ENCODE measurements at regions not wholly inside any gene's neighbourhood (a gene's known extent, or its start where the extent isn't known, plus 50 kb on each side); places are given as distances from the start of the nearest gene placed in this dataset.
A peak's percentile ranks its signal among the peaks of the same experiment; 100 is the strongest.

DNA sequence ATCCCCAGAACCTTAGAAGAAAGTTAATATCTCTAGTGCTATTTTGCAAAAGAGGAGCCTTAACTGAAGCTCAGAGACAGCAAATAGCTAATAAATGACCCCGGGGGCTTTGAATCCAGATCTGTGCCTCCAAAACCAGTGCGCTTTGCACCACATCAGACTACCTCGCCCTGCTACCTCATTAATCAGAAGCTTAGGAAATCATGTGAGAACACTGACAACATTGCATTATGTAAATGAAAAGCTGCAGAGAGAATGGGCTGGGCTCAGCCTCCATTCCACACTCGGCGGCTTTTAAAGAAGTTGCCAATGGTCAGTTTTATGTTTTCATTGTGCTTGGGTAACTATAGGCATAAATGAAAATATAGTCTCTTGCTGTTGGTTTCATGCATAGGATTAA is 54.0 kb upstream of the STMND1 start:
- Histone ChIP-seq H3K36me3 (ENCODE audit: insufficient read depth, low read length) (no peaks in the 10 kb centered on the region), H3K27me3 (ENCODE audit: control insufficient read depth in 1 of 2, insufficient read depth in 2 of 2, low read length in 2 of 2) (no peaks in the 10 kb centered on the region), H3K9me3 (ENCODE audit: low read length) (no peaks in the 10 kb centered on the region), H3K9ac (ENCODE audit: low read length) (no peak overlapping the region), H3K4me1 (ENCODE audit: insufficient read depth, low read length) (peaks cover 6% of the 10 kb centered on the region), H3K27ac (ENCODE audit: low read depth, low read length) (no peak overlapping the region), H3K4me3 (ENCODE audit: low read depth in 1 of 2, low read length in 2 of 2) (no peak overlapping the region)

GRCh38 chr6:17045581-17046322 is 56.1 kb upstream of the STMND1 start:
- H3K36me3 ChIP-seq (ENCODE audit: insufficient read depth, low read length), result no peaks in the 10 kb centered on the region
- H3K4me3 ChIP-seq (ENCODE audit: low read depth in 1 of 2, low read length in 2 of 2), result no peak overlapping the region
- no peaks in the 10 kb centered on the region for H3K9me3 ChIP-seq (ENCODE audit: low read length)
- no peak overlapping the region for H3K9ac ChIP-seq (ENCODE audit: low read length)
- peaks cover 11% of the 10 kb centered on the region for H3K4me1 ChIP-seq (ENCODE audit: insufficient read depth, low read length)
- no peaks in the 10 kb centered on the region for H3K27me3 ChIP-seq (ENCODE audit: control insufficient read depth in 1 of 2, insufficient read depth in 2 of 2, low read length in 2 of 2)
- no peak overlapping the region for H3K27ac ChIP-seq (ENCODE audit: low read depth, low read length)

DNA sequence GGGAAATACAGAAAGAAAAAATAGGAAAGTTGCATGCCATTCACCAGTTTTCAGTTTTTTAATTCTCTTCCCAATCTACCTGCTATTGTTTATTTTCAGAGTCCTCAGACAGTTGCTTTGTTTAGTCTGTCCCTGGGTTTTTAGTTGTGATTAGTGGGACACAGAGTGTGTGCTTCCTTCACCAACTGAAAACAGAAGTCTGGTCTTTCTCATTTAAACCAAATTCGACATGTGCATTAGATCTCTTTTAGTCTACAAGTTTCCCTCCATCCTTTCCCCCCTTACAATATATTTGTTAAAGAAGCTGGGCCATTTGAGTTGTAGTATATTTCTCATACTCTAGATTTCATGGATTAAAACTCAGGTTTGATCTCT is 58.7 kb upstream of the STMND1 start:
- peaks cover 11% of the 10 kb centered on the region for H3K4me1 ChIP-seq (ENCODE audit: insufficient read depth, low read length)
- no peaks in the 10 kb centered on the region for H3K36me3 ChIP-seq (ENCODE audit: insufficient read depth, low read length)
- H3K27me3 ChIP-seq (ENCODE audit: control insufficient read depth in 1 of 2, insufficient read depth in 2 of 2, low read length in 2 of 2), result no peaks in the 10 kb centered on the region
- no peaks in the 10 kb centered on the region for H3K9me3 ChIP-seq (ENCODE audit: low read length)
- peak overlapping the region in 1 of 2 donors; percentile 2 for H3K4me3 ChIP-seq (ENCODE audit: low read depth in 1 of 2, low read length in 2 of 2)
- no peak overlapping the region for H3K27ac ChIP-seq (ENCODE audit: low read depth, low read length)
- no peak overlapping the region for H3K9ac ChIP-seq (ENCODE audit: low read length)

DNA sequence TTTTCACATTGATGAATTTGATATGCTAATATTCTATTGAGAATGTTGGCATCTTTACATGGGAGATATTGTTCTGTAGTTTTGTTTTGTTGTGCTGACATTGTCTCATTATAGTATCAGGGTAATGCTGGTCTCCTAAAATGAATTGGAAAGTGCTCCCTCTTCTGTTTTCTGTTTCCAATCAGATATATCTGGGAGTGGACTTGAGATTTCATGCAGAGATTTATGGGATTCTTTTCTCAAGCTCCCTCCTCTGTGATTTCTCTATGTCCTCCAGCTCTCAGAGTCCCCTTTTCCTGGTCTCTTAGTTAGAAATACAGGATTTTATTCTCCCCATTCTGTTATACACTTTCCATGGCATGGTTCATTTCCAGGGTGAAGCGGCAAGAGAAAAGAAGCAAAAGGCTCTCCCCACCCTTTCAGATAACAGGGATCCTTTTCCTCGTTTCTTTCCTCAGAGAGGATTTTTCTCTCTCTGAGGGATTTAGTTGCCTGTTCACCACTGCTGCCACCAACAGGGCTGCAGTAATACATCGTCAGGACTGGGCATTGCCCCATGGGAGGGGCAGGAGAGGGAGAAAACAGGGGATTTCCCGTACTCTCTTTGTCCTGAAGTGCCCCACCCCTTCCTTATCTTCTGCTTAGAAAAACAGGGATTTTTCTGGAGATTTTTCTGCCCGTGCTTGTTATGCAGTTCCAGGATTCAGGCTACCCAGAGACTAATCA is 59.3 kb upstream of the STMND1 start:
- Histone ChIP-seq H3K27me3 (ENCODE audit: control insufficient read depth in 1 of 2, insufficient read depth in 2 of 2, low read length in 2 of 2) (no peaks in the 10 kb centered on the region), H3K9me3 (ENCODE audit: low read length) (no peaks in the 10 kb centered on the region), H3K27ac (ENCODE audit: low read depth, low read length) (no peak overlapping the region), H3K4me1 (ENCODE audit: insufficient read depth, low read length) (peaks cover 11% of the 10 kb centered on the region), H3K9ac (ENCODE audit: low read length) (peak overlapping the region; percentile 12), H3K4me3 (ENCODE audit: low read depth in 1 of 2, low read length in 2 of 2) (peak overlapping the region in 1 of 2 donors; percentile 2), H3K36me3 (ENCODE audit: insufficient read depth, low read length) (no peaks in the 10 kb centered on the region)

DNA sequence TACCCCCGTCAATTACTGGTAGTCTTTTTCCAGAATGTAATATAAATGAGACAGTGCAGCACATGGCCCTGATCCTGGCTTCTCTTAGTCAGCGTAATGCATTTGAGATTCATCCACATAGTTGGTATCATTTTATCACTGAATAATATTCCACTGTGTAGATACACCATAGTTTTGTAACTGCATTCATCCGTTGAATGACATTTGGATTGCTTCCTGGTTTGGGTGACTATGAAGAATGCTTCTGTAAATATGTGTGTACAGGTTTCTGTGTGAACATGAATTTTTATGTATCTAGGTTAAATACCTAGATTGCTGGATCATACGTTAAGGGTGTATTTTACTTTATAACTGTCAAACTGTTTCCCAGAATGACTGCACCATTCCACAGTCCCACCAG is 62.6 kb upstream of the STMND1 start:
- no peak overlapping the region for H3K9ac ChIP-seq (ENCODE audit: low read length)
- H3K36me3 ChIP-seq (ENCODE audit: insufficient read depth, low read length), result no peaks in the 10 kb centered on the region
- H3K4me3 ChIP-seq (ENCODE audit: low read depth in 1 of 2, low read length in 2 of 2), result no peak overlapping the region
- H3K9me3 ChIP-seq (ENCODE audit: low read length), result no peaks in the 10 kb centered on the region
- peaks cover 5% of the 10 kb centered on the region for H3K4me1 ChIP-seq (ENCODE audit: insufficient read depth, low read length)
- no peak overlapping the region for H3K27ac ChIP-seq (ENCODE audit: low read depth, low read length)
- H3K27me3 ChIP-seq (ENCODE audit: control insufficient read depth in 1 of 2, insufficient read depth in 2 of 2, low read length in 2 of 2), result no peaks in the 10 kb centered on the region

DNA sequence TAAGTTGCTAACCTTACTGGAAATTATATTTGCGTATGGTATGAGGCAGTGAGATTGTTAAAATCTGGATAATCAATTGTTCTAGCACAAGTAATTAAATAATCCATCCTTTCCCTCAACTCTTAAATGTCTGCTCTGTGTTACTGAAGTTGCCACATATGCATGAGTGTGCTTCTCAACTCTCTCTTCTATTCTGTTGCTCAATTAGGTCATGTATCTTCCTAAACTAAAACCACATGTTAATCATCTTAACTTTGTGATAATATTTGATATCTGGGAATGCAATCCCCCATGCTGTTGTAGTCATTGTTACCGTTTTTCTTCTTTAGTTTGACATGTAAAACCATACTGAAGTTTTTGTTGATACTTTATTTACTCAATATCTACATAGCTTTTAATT is 63.5 kb upstream of the STMND1 start:
- H3K9me3 ChIP-seq (ENCODE audit: low read length), result no peaks in the 10 kb centered on the region
- no peaks in the 10 kb centered on the region for H3K36me3 ChIP-seq (ENCODE audit: insufficient read depth, low read length)
- peaks cover 9% of the 10 kb centered on the region for H3K4me1 ChIP-seq (ENCODE audit: insufficient read depth, low read length)
- H3K27ac ChIP-seq (ENCODE audit: low read depth, low read length), result no peak overlapping the region
- H3K4me3 ChIP-seq (ENCODE audit: low read depth in 1 of 2, low read length in 2 of 2), result no peak overlapping the region
- no peaks in the 10 kb centered on the region for H3K27me3 ChIP-seq (ENCODE audit: control insufficient read depth in 1 of 2, insufficient read depth in 2 of 2, low read length in 2 of 2)
- no peak overlapping the region for H3K9ac ChIP-seq (ENCODE audit: low read length)

DNA sequence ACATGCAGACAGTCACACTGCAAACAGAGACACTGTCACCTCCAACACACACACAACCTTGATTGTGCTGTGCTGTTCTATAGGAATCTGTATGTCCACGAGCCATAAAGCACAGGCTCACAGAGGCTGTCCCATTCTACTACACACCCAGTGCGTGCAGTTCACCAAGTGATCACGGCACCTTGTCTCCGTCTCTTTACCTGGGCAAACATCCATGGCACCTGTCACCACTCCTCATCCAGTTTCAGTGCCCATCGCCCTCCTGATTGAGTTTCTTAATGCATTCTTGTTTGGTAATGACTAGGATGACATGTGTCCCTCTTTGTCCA is 65.8 kb upstream of the STMND1 start:
- no peaks in the 10 kb centered on the region for H3K36me3 ChIP-seq (ENCODE audit: insufficient read depth, low read length)
- H3K9me3 ChIP-seq (ENCODE audit: low read length), result no peaks in the 10 kb centered on the region
- H3K9ac ChIP-seq (ENCODE audit: low read length), result no peak overlapping the region
- no peak overlapping the region for H3K4me3 ChIP-seq (ENCODE audit: low read depth in 1 of 2, low read length in 2 of 2)
- H3K27me3 ChIP-seq (ENCODE audit: control insufficient read depth in 1 of 2, insufficient read depth in 2 of 2, low read length in 2 of 2), result no peaks in the 10 kb centered on the region
- H3K27ac ChIP-seq (ENCODE audit: low read depth, low read length), result no peak overlapping the region
- H3K4me1 ChIP-seq (ENCODE audit: insufficient read depth, low read length), result peaks cover 14% of the 10 kb centered on the region

DNA sequence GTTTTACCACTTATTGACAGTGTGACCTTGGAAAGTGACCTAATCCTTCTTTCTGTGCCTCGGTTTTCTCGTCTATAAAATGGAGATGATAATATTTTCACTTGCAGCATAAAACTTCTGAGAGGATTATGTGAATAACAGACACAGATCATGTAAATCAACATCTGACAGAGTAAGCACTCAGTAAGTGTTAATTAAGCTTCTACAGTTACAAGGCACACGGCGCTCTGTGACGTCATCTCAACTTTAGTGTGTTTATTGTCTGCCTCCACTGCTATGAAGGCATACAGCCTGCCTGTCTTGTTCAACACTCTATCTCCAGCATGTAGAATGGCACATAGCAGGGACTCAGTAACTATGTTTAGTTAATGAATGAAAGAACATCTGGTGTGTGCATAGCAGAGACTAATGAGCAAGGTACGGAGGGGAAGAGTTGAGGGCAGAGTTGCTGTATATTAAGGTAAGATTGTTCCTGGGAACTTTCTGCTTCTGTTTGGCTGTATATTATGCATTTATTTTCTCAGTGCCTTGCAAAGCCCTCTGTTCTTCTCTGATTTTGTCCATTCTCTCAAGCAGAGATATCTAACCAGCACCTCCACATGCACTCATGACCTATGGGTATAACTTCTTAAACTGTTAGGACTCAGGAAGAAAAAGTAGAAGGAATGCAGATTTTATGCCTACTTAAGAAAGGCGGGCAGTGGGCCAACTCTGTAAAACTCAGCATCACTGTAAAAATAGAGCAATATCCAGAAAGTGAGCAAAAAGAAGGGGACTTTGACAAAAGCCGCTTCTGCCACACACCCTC is 66.4 kb upstream of the STMND1 start:
- Histone ChIP-seq H3K9ac (ENCODE audit: low read length) (no peak overlapping the region), H3K4me3 (ENCODE audit: low read depth in 1 of 2, low read length in 2 of 2) (no peak overlapping the region), H3K9me3 (ENCODE audit: low read length) (no peaks in the 10 kb centered on the region), H3K27ac (ENCODE audit: low read depth, low read length) (no peak overlapping the region), H3K27me3 (ENCODE audit: control insufficient read depth in 1 of 2, insufficient read depth in 2 of 2, low read length in 2 of 2) (no peaks in the 10 kb centered on the region), H3K4me1 (ENCODE audit: insufficient read depth, low read length) (peaks cover 14% of the 10 kb centered on the region), H3K36me3 (ENCODE audit: insufficient read depth, low read length) (no peaks in the 10 kb centered on the region)

DNA sequence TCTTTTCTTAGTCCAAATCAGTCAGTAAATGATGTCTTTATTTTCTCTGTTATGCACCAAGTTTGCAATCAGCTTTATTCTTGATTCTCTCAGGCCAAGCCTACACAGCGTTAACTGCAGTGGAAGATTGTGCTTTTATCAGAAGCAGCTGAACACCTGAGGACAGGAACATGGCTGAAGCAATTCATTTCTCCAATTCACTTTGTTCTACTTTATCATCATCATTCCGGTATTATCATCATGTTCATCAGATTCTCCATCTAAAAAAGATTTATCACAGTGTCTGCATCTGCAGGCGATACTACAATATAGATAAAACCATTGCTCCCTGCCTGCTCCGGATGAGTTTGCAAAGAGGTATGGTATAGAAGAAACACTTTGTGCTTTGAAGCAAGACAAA is 68.1 kb upstream of the STMND1 start:
- Histone ChIP-seq H3K27ac (ENCODE audit: low read depth, low read length) (no peak overlapping the region), H3K4me3 (ENCODE audit: low read depth in 1 of 2, low read length in 2 of 2) (peak overlapping the region in 1 of 2 donors; percentile 25), H3K27me3 (ENCODE audit: control insufficient read depth in 1 of 2, insufficient read depth in 2 of 2, low read length in 2 of 2) (no peaks in the 10 kb centered on the region), H3K9me3 (ENCODE audit: low read length) (no peaks in the 10 kb centered on the region), H3K36me3 (ENCODE audit: insufficient read depth, low read length) (no peaks in the 10 kb centered on the region), H3K4me1 (ENCODE audit: insufficient read depth, low read length) (peaks cover 14% of the 10 kb centered on the region), H3K9ac (ENCODE audit: low read length) (no peak overlapping the region)

DNA sequence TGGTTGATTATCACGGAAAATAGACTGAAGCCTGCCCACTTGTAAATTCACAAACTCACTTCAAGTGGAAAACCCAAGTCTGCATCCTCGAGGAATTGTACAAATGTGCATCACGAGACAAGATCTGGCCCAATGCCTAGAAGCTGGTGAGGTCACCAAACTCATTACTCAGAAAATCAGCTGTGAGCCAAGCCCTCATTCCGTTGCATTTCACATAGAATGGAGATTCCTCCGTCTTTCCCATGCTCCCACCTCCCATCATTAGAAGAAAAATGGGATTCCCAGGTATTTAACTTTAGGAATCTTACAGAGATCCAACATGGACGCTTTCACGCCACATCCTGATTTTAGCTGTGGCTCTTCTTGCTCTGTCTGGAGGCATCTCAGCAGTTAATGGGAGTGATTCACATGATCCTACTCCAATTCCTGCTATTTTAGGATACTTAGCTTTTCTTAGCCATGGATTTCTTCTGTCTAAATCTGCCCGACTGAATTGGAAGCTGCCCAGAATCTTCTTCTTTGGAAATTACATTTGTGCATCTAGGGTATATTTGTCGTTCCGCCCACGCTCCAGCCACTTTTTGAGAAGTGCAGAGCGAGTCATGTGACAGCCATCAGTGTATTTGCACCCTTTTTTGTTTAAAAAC is 68.7 kb upstream of the STMND1 start:
- Histone ChIP-seq H3K4me3 (ENCODE audit: low read depth in 1 of 2, low read length in 2 of 2) (peak overlapping the region in 1 of 2 donors; percentile 25), H3K27ac (ENCODE audit: low read depth, low read length) (peak overlapping the region; percentile 53), H3K9ac (ENCODE audit: low read length) (no peak overlapping the region)

DNA sequence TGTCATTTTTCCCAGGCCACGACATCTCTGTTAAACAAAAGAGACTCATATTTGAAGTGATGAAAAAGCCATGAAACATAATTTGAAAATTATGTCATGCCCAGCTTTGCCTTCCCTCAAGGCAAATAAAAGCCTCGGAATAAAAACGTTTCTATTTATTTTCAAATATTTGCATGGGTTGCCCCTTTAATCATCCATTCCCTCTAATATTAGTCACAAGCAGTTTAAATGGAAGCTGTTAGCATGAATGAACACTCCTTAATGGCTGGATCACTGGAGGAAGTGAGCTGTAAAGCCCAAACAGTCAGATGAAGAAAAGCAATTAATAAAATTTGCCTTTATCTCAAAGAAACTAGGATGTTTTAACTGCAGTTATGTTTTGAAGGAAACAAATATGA is 69.3 kb upstream of the STMND1 start:
- Histone ChIP-seq H3K9me3 (ENCODE audit: low read length) (no peaks in the 10 kb centered on the region), H3K27me3 (ENCODE audit: control insufficient read depth in 1 of 2, insufficient read depth in 2 of 2, low read length in 2 of 2) (no peaks in the 10 kb centered on the region), H3K27ac (ENCODE audit: low read depth, low read length) (peak overlapping the region; percentile 53), H3K9ac (ENCODE audit: low read length) (no peak overlapping the region), H3K36me3 (ENCODE audit: insufficient read depth, low read length) (no peaks in the 10 kb centered on the region), H3K4me1 (ENCODE audit: insufficient read depth, low read length) (peaks cover 14% of the 10 kb centered on the region), H3K4me3 (ENCODE audit: low read depth in 1 of 2, low read length in 2 of 2) (no peak overlapping the region)

More for the DNA sequence above, 68.7 kb upstream of the STMND1 start:
- H3K9me3 ChIP-seq (ENCODE audit: low read length), result no peaks in the 10 kb centered on the region
- H3K27me3 ChIP-seq (ENCODE audit: control insufficient read depth in 1 of 2, insufficient read depth in 2 of 2, low read length in 2 of 2), result no peaks in the 10 kb centered on the region
- peaks cover 14% of the 10 kb centered on the region for H3K4me1 ChIP-seq (ENCODE audit: insufficient read depth, low read length)
- no peaks in the 10 kb centered on the region for H3K36me3 ChIP-seq (ENCODE audit: insufficient read depth, low read length)

Measured in muscle layer of colon (tissue), 2 donors.